GM10266 (cell line): ENCODE measurements at regions not wholly inside any gene's neighbourhood (a gene's known extent, or its start where the extent isn't known, plus 50 kb on each side); places are given as distances from the start of the nearest gene placed in this dataset.
"Not testable (repeated sequence)": the region's sequence is repeated elsewhere in the genome, so short reads cannot be mapped to it uniquely, and the experiment has no call there.

Experiments
- DNase-seq: peaks from one replicate; pipeline ENCODE4 v3.0.0; 2012; ENCODE audit errors: extremely low spot score
- TF ChIP-seq, protein P1 (sequence below): IDR thresholded peaks from 2 replicates; pipeline ENCODE4 v1.5.1; 2012; ENCODE audit warnings: mild to moderate bottlenecking, low read depth; ENCODE audit not compliant: control insufficient read depth, insufficient read depth; ENCODE audit errors: missing control alignments

DNA sequence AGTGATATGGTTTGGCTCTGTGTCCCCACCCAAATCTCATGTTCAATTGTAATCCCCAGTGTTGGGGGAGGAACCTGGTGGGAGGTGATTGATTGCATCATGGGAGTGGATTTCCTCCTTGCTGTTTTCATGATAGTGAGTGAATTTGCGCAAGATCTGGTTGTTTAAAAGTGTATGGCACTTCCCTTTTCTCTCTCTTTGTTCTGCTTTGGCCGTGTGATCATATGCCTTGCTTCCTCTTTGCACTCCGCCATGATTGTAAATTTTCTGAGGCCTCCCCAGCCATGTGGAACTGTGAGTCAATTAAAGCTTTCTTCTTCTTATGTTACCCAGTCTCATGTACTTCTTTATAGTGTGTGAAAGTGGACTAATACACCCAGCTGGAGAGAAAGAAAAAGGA, 113.0 kb upstream of the AADAT start:
- TF ChIP-seq, protein P1, sequence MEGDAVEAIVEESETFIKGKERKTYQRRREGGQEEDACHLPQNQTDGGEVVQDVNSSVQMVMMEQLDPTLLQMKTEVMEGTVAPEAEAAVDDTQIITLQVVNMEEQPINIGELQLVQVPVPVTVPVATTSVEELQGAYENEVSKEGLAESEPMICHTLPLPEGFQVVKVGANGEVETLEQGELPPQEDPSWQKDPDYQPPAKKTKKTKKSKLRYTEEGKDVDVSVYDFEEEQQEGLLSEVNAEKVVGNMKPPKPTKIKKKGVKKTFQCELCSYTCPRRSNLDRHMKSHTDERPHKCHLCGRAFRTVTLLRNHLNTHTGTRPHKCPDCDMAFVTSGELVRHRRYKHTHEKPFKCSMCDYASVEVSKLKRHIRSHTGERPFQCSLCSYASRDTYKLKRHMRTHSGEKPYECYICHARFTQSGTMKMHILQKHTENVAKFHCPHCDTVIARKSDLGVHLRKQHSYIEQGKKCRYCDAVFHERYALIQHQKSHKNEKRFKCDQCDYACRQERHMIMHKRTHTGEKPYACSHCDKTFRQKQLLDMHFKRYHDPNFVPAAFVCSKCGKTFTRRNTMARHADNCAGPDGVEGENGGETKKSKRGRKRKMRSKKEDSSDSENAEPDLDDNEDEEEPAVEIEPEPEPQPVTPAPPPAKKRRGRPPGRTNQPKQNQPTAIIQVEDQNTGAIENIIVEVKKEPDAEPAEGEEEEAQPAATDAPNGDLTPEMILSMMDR = no peak
- DNase-seq = no peak

DNA sequence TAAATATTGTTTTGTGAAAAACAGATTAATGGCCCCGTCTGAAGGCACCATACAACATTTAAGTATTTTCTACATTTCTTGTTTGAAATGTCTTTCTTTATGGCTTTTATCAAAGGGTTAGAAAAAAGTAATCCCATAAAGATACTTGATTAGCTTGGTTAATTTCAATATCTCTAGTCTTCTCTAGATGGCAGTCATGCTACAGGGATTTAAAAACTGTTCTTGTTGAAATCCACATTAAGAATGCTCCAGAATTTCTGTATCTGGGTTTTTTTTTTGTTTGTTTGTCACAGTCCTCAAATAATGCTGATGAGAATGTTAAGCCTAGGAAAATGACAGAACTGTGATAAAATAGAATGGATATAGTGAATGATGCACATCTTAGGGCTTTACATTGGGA, 109.0 kb upstream of the AADAT start:
- DNase-seq = no peak
- TF ChIP-seq, protein P1 = no peak

GRCh38 chr4:170194794-170195193, 105.0 kb upstream of the AADAT start:
- not testable (repeated sequence) for DNase-seq

- DNase-seq = no peak
- TF ChIP-seq, protein P1 = no peak
Measured at GRCh38 chr4:170193496-170193895, 103.7 kb upstream of the AADAT start.

GRCh38 chr4:170190265-170190664, 100.5 kb upstream of the AADAT start:
- no peak for DNase-seq
- TF ChIP-seq, protein P1 = no peak

GRCh38 chr4:170170861-170171260, 81.1 kb upstream of the AADAT start:
- TF ChIP-seq, protein P1 = no peak
- no peak for DNase-seq

- TF ChIP-seq, protein P1 = no peak
- no peak for DNase-seq
Measured at GRCh38 chr4:170169699-170170098, 79.9 kb upstream of the AADAT start.

DNA sequence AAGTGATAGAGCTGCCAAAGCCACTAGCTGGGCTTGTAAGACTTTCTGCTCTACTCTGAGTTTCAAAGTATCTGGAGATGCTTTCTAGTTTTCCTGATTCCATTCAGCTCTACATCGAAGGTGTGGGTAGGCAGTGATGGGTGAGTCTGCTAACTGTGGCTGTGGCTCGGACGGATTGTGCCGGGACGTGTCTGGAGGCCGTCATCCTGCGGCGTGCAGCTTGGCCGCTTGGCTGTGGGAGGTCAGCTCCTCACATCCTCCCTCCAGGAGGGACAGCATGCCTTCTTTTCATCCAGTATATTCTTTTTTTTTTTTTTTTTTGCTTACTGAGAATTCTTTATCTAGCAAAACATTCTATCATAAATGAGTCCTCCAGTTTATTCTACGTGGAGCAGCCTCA, 77.9 kb upstream of the AADAT start:
- TF ChIP-seq, protein P1 = no peak
- DNase-seq = no peak

DNA sequence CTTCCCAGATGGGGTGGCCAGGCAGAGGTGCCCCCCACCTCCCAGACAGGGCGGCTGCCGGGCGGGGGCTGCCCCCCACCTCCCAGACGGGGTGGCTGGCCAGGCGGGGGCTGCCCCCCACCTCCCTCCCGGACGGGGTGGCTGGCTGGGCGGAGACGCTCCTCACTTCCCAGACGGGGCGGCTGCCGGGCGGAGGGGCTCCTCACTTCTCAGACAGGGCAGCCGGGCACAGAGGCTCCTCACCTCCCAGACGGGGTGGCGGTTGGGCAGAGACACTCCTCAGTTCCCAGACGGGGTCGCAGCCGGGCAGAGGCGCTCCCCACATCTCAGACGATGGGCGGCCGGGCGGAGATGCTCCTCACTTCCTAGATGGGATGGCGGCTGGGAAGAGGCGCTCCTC, 76.4 kb upstream of the AADAT start:
- DNase-seq = not testable (repeated sequence)
